ENCODE measurements at regions not wholly inside any gene's neighbourhood (a gene's known extent, or its start where the extent isn't known, plus 50 kb on each side); places are given as distances from the start of the nearest gene placed in this dataset.
"Not testable (repeated sequence)": the region's sequence is repeated elsewhere in the genome, so short reads cannot be mapped to it uniquely, and the experiment has no call there.

- ATAC-seq (ENCODE audit: low FRiP score); DNase-seq; H3K36me3 ChIP-seq (ENCODE audit: control insufficient read depth in 1 of 2, insufficient read depth in 2 of 2, low read length in 1 of 2); intact Hi-C loops (cut with DNase I); H3K27ac ChIP-seq (ENCODE audit: low read depth in 1 of 2, low read length in 2 of 2); H3K4me1 ChIP-seq (ENCODE audit: control insufficient read depth in 1 of 2, insufficient read depth in 2 of 2, low read length in 2 of 2); H3K4me3 ChIP-seq (ENCODE audit: low read length in 2 of 2); H3K27me3 ChIP-seq (ENCODE audit: control insufficient read depth in 1 of 2, insufficient read depth in 2 of 2, low read length in 1 of 2): not testable (repeated sequence)
- H3K9me3 ChIP-seq (ENCODE audit: control insufficient read depth, low read length): peaks cover 12% of the 10 kb centered on the region
Measured at GRCh38 chr16:31745098-31745497, 128.5 kb upstream of the ZNF267 start.

- H3K27me3 ChIP-seq (ENCODE audit: control insufficient read depth in 1 of 2, insufficient read depth in 2 of 2, low read length in 1 of 2): no peaks in the 10 kb centered on the region
- no peak overlapping the region for H3K4me3 ChIP-seq (ENCODE audit: low read length in 2 of 2)
- 97 to 98% methylated on average over 2 of the region's 2 CpGs for WGBS, 2 donors
- no peaks in the 10 kb centered on the region for H3K36me3 ChIP-seq (ENCODE audit: control insufficient read depth in 1 of 2, insufficient read depth in 2 of 2, low read length in 1 of 2)
- no peaks in the 10 kb centered on the region for H3K4me1 ChIP-seq (ENCODE audit: control insufficient read depth in 1 of 2, insufficient read depth in 2 of 2, low read length in 2 of 2)
- DNase-seq (no peak), ATAC-seq (ENCODE audit: low FRiP score) (no peak)
- intact Hi-C loops (cut with DNase I): no loop called here
- H3K27ac ChIP-seq (ENCODE audit: low read depth in 1 of 2, low read length in 2 of 2): no peak overlapping the region
- H3K9me3 ChIP-seq (ENCODE audit: control insufficient read depth, low read length): peaks cover 12% of the 10 kb centered on the region
Measured at GRCh38 chr16:31745900-31746299, 127.7 kb upstream of the ZNF267 start.

GRCh38 chr16:31754998-31755615, 118.5 kb upstream of the ZNF267 start:
- H3K27me3 ChIP-seq (ENCODE audit: control insufficient read depth in 1 of 2, insufficient read depth in 2 of 2, low read length in 1 of 2): no peaks in the 10 kb centered on the region
- DNase-seq (no peak), ATAC-seq (ENCODE audit: low FRiP score) (no peak)
- peaks cover 0 to 2% of the 10 kb centered on the region in 2 donors for H3K36me3 ChIP-seq (ENCODE audit: control insufficient read depth in 1 of 2, insufficient read depth in 2 of 2, low read length in 1 of 2)
- 97 to 99% methylated on average over 7 of the region's 7 CpGs for WGBS, 2 donors
- H3K9me3 ChIP-seq (ENCODE audit: control insufficient read depth, low read length): peaks cover 5% of the 10 kb centered on the region
- no peak overlapping the region for H3K4me3 ChIP-seq (ENCODE audit: low read length in 2 of 2)
- intact Hi-C loops (cut with DNase I): no loop called here
- H3K4me1 ChIP-seq (ENCODE audit: control insufficient read depth in 1 of 2, insufficient read depth in 2 of 2, low read length in 2 of 2): no peaks in the 10 kb centered on the region
- no peak overlapping the region for H3K27ac ChIP-seq (ENCODE audit: low read depth in 1 of 2, low read length in 2 of 2)

- ATAC-seq (ENCODE audit: low FRiP score): no peak
- no peak for DNase-seq
- no peak overlapping the region for H3K4me3 ChIP-seq (ENCODE audit: low read length in 2 of 2)
- 97 to 98% methylated on average over 2 of the region's 2 CpGs for WGBS, 2 donors
- no peaks in the 10 kb centered on the region for H3K4me1 ChIP-seq (ENCODE audit: control insufficient read depth in 1 of 2, insufficient read depth in 2 of 2, low read length in 2 of 2)
- peaks cover 36% of the 10 kb centered on the region for H3K9me3 ChIP-seq (ENCODE audit: control insufficient read depth, low read length)
- intact Hi-C loops (cut with DNase I): no loop called here
- no peaks in the 10 kb centered on the region for H3K27me3 ChIP-seq (ENCODE audit: control insufficient read depth in 1 of 2, insufficient read depth in 2 of 2, low read length in 1 of 2)
- H3K36me3 ChIP-seq (ENCODE audit: control insufficient read depth in 1 of 2, insufficient read depth in 2 of 2, low read length in 1 of 2): no peaks in the 10 kb centered on the region
- no peak overlapping the region for H3K27ac ChIP-seq (ENCODE audit: low read depth in 1 of 2, low read length in 2 of 2)
Measured at GRCh38 chr16:31764103-31764502, 109.5 kb upstream of the ZNF267 start.

DNA sequence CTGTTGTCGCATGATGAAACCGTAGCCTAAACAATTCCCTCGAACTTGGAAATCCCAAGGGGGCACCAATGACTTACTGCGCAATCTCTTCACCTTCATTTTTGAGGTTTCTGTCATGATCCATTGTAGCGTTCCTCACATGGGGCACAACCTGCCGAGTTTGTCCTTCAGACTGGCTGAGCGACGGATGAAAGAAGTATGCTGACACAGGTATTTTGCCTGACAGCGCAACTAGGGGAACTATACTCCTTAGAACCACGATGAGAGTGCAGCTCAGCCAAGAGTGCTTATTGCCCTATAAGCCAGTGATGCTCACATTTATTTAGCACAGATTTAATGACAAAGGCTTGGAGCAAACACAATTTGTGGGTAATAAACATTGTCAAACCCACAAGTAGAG, 106.3 kb upstream of the ZNF267 start:
- WGBS, 2 donors: 96 to 97% methylated on average over 10 of the region's 10 CpGs
- no peaks in the 10 kb centered on the region for H3K27me3 ChIP-seq (ENCODE audit: control insufficient read depth in 1 of 2, insufficient read depth in 2 of 2, low read length in 1 of 2)
- intact Hi-C loops (cut with DNase I): no loop called here
- no peak overlapping the region for H3K27ac ChIP-seq (ENCODE audit: low read depth in 1 of 2, low read length in 2 of 2)
- ATAC-seq (ENCODE audit: low FRiP score) (no peak), DNase-seq (no peak)
- no peaks in the 10 kb centered on the region for H3K36me3 ChIP-seq (ENCODE audit: control insufficient read depth in 1 of 2, insufficient read depth in 2 of 2, low read length in 1 of 2)
- no peaks in the 10 kb centered on the region for H3K4me1 ChIP-seq (ENCODE audit: control insufficient read depth in 1 of 2, insufficient read depth in 2 of 2, low read length in 2 of 2)
- H3K4me3 ChIP-seq (ENCODE audit: low read length in 2 of 2): no peak overlapping the region
- peaks cover 46% of the 10 kb centered on the region for H3K9me3 ChIP-seq (ENCODE audit: control insufficient read depth, low read length)

GRCh38 chr16:31780342-31780741, 93.3 kb upstream of the ZNF267 start:
- Histone ChIP-seq H3K27me3 (ENCODE audit: control insufficient read depth in 1 of 2, insufficient read depth in 2 of 2, low read length in 1 of 2) (no peaks in the 10 kb centered on the region), H3K27ac (ENCODE audit: low read depth in 1 of 2, low read length in 2 of 2) (no peak overlapping the region), H3K4me1 (ENCODE audit: control insufficient read depth in 1 of 2, insufficient read depth in 2 of 2, low read length in 2 of 2) (no peaks in the 10 kb centered on the region), H3K36me3 (ENCODE audit: control insufficient read depth in 1 of 2, insufficient read depth in 2 of 2, low read length in 1 of 2) (no peaks in the 10 kb centered on the region), H3K9me3 (ENCODE audit: control insufficient read depth, low read length) (peaks cover 12% of the 10 kb centered on the region), H3K4me3 (ENCODE audit: low read length in 2 of 2) (no peak overlapping the region)
- DNase-seq (no peak), ATAC-seq (ENCODE audit: low FRiP score) (no peak)
- WGBS, 2 donors: 93 to 100% methylated on average over 1 of the region's 1 CpG
- intact Hi-C loops (cut with DNase I): no loop called here

DNA sequence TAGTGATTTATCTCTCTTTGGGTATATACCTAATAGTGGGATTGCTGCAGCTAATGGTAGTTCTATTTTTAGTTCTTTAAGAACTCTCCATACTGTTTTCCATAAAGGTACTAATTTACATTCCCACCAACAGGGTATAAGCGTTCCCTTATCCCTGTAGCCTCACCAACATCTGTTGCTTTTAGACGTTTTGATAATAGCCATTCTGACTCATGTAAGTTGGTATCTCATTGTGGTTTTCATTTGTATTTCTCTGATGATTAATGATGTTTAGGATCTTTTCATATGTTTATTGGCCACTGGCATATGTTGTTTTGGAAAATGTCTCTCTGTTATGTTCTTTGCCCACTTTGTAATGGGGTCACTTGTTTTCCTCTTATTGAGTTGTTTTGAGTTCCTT, 88.5 kb upstream of the ZNF267 start:
- Histone ChIP-seq H3K4me1 (ENCODE audit: control insufficient read depth in 1 of 2, insufficient read depth in 2 of 2, low read length in 2 of 2) (no peaks in the 10 kb centered on the region), H3K9me3 (ENCODE audit: control insufficient read depth, low read length) (peaks cover 13% of the 10 kb centered on the region), H3K27me3 (ENCODE audit: control insufficient read depth in 1 of 2, insufficient read depth in 2 of 2, low read length in 1 of 2) (no peaks in the 10 kb centered on the region), H3K36me3 (ENCODE audit: control insufficient read depth in 1 of 2, insufficient read depth in 2 of 2, low read length in 1 of 2) (no peaks in the 10 kb centered on the region), H3K27ac (ENCODE audit: low read depth in 1 of 2, low read length in 2 of 2) (no peak overlapping the region), H3K4me3 (ENCODE audit: low read length in 2 of 2) (no peak overlapping the region)
- intact Hi-C loops (cut with DNase I): no loop called here
- ATAC-seq (ENCODE audit: low FRiP score) (no peak), DNase-seq (no peak)
- WGBS, 2 donors: 57 to 66% methylated on average over 2 of the region's 2 CpGs

DNA sequence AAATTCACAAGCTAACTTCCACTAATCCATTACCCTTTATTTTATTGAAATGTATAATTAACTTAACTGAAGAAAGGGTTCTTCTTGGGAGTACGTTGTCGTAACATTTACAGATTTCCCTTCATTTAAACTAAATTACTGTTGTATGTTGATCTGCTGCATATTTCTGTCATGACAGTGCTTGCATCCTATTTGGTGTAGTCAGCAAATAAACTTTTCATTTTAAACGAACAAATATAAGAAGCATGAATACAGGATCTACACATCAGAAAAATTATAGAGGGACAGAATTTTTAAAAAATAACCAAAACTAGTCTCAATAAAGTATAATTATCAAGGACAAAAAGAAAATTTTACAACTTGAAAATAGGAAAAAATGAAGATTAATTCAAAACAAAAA, 66.5 kb upstream of the ZNF267 start:
- DNase-seq (no peak), ATAC-seq (ENCODE audit: low FRiP score) (no peak)
- Histone ChIP-seq H3K27ac (ENCODE audit: low read depth in 1 of 2, low read length in 2 of 2) (no peak overlapping the region), H3K4me3 (ENCODE audit: low read length in 2 of 2) (no peak overlapping the region), H3K4me1 (ENCODE audit: control insufficient read depth in 1 of 2, insufficient read depth in 2 of 2, low read length in 2 of 2) (no peaks in the 10 kb centered on the region), H3K27me3 (ENCODE audit: control insufficient read depth in 1 of 2, insufficient read depth in 2 of 2, low read length in 1 of 2) (no peaks in the 10 kb centered on the region), H3K36me3 (ENCODE audit: control insufficient read depth in 1 of 2, insufficient read depth in 2 of 2, low read length in 1 of 2) (no peaks in the 10 kb centered on the region), H3K9me3 (ENCODE audit: control insufficient read depth, low read length) (peaks cover 1% of the 10 kb centered on the region)
- intact Hi-C loops (cut with DNase I): no loop called here
- 82 to 83% methylated on average over 3 of the region's 3 CpGs for WGBS, 2 donors

GRCh38 chr16:31810863-31811262, 62.7 kb upstream of the ZNF267 start:
- ATAC-seq (ENCODE audit: low FRiP score) (no peak), DNase-seq (no peak)
- Histone ChIP-seq H3K27ac (ENCODE audit: low read depth in 1 of 2, low read length in 2 of 2) (no peak overlapping the region), H3K4me3 (ENCODE audit: low read length in 2 of 2) (no peak overlapping the region), H3K27me3 (ENCODE audit: control insufficient read depth in 1 of 2, insufficient read depth in 2 of 2, low read length in 1 of 2) (no peaks in the 10 kb centered on the region), H3K36me3 (ENCODE audit: control insufficient read depth in 1 of 2, insufficient read depth in 2 of 2, low read length in 1 of 2) (no peaks in the 10 kb centered on the region), H3K4me1 (ENCODE audit: control insufficient read depth in 1 of 2, insufficient read depth in 2 of 2, low read length in 2 of 2) (no peaks in the 10 kb centered on the region), H3K9me3 (ENCODE audit: control insufficient read depth, low read length) (no peaks in the 10 kb centered on the region)
- 53 to 56% methylated on average over 5 of the region's 5 CpGs for WGBS, 2 donors
- intact Hi-C loops (cut with DNase I): no loop called here
